H9 (cell line): ENCODE measurements at regions not wholly inside any gene's neighbourhood (a gene's known extent, or its start where the extent isn't known, plus 50 kb on each side); places are given as distances from the start of the nearest gene placed in this dataset.

Source experiments
- DNase-seq: peaks from one replicate; pipeline ENCODE4 v3.0.0-alpha.2; 2017
- H2AFZ ChIP-seq: one replicate; pipeline ENCODE4 v1.6.1; 2013; ENCODE audit warnings: mild to moderate bottlenecking, low read length, control low read depth, moderate library complexity
- H2AK5ac ChIP-seq: 2 replicates; pipeline ENCODE4 v1.6.1; 2013; ENCODE audit warnings: low read length, control low read depth, mixed read lengths; ENCODE audit not compliant: insufficient read length
- H2BK120ac ChIP-seq: one replicate; pipeline ENCODE4 v1.6.1; 2013; ENCODE audit warnings: low read depth, mild to moderate bottlenecking, low read length, control low read depth, inconsistent platforms; ENCODE audit not compliant: poor library complexity, severe bottlenecking
- H2BK12ac ChIP-seq: 2 replicates; pipeline ENCODE4 v1.6.1; 2013; ENCODE audit warnings: low read length, control low read depth, mixed read lengths, low read depth; ENCODE audit not compliant: insufficient read length
- H2BK15ac ChIP-seq: 2 replicates; pipeline ENCODE4 v1.6.1; 2013; ENCODE audit warnings: low read depth, low read length, control low read depth
- H2BK20ac ChIP-seq: one replicate; pipeline ENCODE4 v1.6.1; 2013; ENCODE audit warnings: low read depth, mild to moderate bottlenecking, low read length, control low read depth, inconsistent platforms; ENCODE audit not compliant: poor library complexity, severe bottlenecking
- H2BK5ac ChIP-seq: 2 replicates; pipeline ENCODE4 v1.6.1; 2013; ENCODE audit warnings: low read length, control low read depth, mixed read lengths; ENCODE audit not compliant: insufficient read length
- H3K14ac ChIP-seq: 2 replicates; pipeline ENCODE4 v1.6.1; 2013; ENCODE audit warnings: low read length, control low read depth; ENCODE audit not compliant: insufficient read depth
- H3K18ac ChIP-seq: 2 replicates; pipeline ENCODE4 v1.6.1; 2013; ENCODE audit warnings: low read depth, mild to moderate bottlenecking, mixed read lengths, low read length, control low read depth; ENCODE audit not compliant: insufficient read length
- H3K23ac ChIP-seq: 2 replicates; pipeline ENCODE4 v1.6.1; 2013; ENCODE audit warnings: low read length, control low read depth, mixed read lengths, low read depth; ENCODE audit not compliant: insufficient read length
- H3K23me2 ChIP-seq: 2 replicates; pipeline ENCODE4 v1.6.1; 2013; ENCODE audit warnings: low read depth, mild to moderate bottlenecking, mixed read lengths, low read length, control low read depth; ENCODE audit not compliant: insufficient read length, poor library complexity, severe bottlenecking
- H3K27ac ChIP-seq: 2 replicates; pipeline ENCODE4 v1.5.1; 2013; ENCODE audit warnings: low read length, control low read depth, mixed read lengths, low read depth; ENCODE audit not compliant: insufficient read length
- H3K27me3 ChIP-seq: 2 replicates; pipeline ENCODE4 v1.6.1; 2013; ENCODE audit warnings: low read length, control low read depth, inconsistent platforms; ENCODE audit not compliant: insufficient read depth
- H3K4ac ChIP-seq: 2 replicates; pipeline ENCODE4 v1.6.1; 2013; ENCODE audit warnings: low read depth, mild to moderate bottlenecking, control low read depth, inconsistent platforms, low read length, moderate library complexity
- H3K4me1 ChIP-seq: 2 replicates; pipeline ENCODE4 v1.6.1; 2013; ENCODE audit warnings: low read length, control low read depth, inconsistent platforms; ENCODE audit not compliant: insufficient read depth
- H3K4me2 ChIP-seq: 2 replicates; pipeline ENCODE4 v1.6.1; 2013; ENCODE audit warnings: low read length, control low read depth, mixed read lengths; ENCODE audit not compliant: insufficient read length, insufficient read depth
- H3K56ac ChIP-seq: 2 replicates; pipeline ENCODE4 v1.6.1; 2013; ENCODE audit warnings: low read depth, mild to moderate bottlenecking, mixed read lengths, low read length, control low read depth; ENCODE audit not compliant: insufficient read length
- H3K79me1 ChIP-seq: 2 replicates; pipeline ENCODE4 v1.6.1; 2013; ENCODE audit warnings: low read depth, mild to moderate bottlenecking, moderate library complexity, low read length, control low read depth, inconsistent platforms; ENCODE audit not compliant: insufficient read depth, poor library complexity, severe bottlenecking
- H3K79me2 ChIP-seq: 2 replicates; pipeline ENCODE4 v1.6.1; 2013; ENCODE audit warnings: low read length, control low read depth, inconsistent platforms; ENCODE audit not compliant: insufficient read depth
- H3K9ac ChIP-seq: 2 replicates; pipeline ENCODE4 v1.6.1; 2013; ENCODE audit warnings: low read length, control low read depth, mixed read lengths; ENCODE audit not compliant: insufficient read length; ENCODE audit errors: extremely low read depth
- H3K9me3 ChIP-seq: one replicate; pipeline ENCODE4 v1.6.1; 2013; ENCODE audit warnings: low read depth, low read length, inconsistent platforms; ENCODE audit not compliant: control insufficient read depth
- H3T11ph ChIP-seq: one replicate; pipeline ENCODE4 v1.6.1; 2013; ENCODE audit warnings: mild to moderate bottlenecking, low read length, control low read depth, inconsistent platforms
- H4K20me1 ChIP-seq: one replicate; pipeline ENCODE4 v1.6.1; 2013; ENCODE audit not compliant: control insufficient read depth, insufficient read length, insufficient read depth
- H4K5ac ChIP-seq: 2 replicates; pipeline ENCODE4 v1.6.1; 2013; ENCODE audit warnings: low read depth, mild to moderate bottlenecking, mixed read lengths, low read length, control low read depth; ENCODE audit not compliant: insufficient read length
- H4K8ac ChIP-seq: replicated peaks from 2 replicates; pipeline ENCODE4 v1.6.1; 2013; ENCODE audit warnings: low read length, control low read depth, mixed read lengths, low read depth; ENCODE audit not compliant: insufficient read length
- H4K91ac ChIP-seq: 2 replicates; pipeline ENCODE4 v1.6.1; 2013; ENCODE audit warnings: low read depth, mild to moderate bottlenecking, moderate library complexity, mixed read lengths, low read length, control low read depth; ENCODE audit not compliant: insufficient read length
- H3K27ac Mint-ChIP-seq, 3 experiments: 2 replicates in 2 of 3; 3 replicates in 1 of 3; pipeline ENCODE4 v1.8.0; 2020 to 2021; ENCODE audit warnings: mixed read lengths in 3 of 3, mild to moderate bottlenecking in 1 of 3, moderate library complexity in 1 of 3
- H3K27me3 Mint-ChIP-seq: 2 replicates; pipeline ENCODE4 v1.8.0; 2021; ENCODE audit warnings: low read depth, mild to moderate bottlenecking, moderate library complexity, mixed read lengths
- H3K36me3 Mint-ChIP-seq, 3 experiments: 2 replicates in 2 of 3; 3 replicates in 1 of 3; pipeline ENCODE4 v1.8.0; 2020 to 2021; ENCODE audit warnings: low read depth in 3 of 3, mixed read lengths in 3 of 3; ENCODE audit not compliant: insufficient read depth in 1 of 3
- H3K4me1 Mint-ChIP-seq, 2 experiments: 2 replicates each; pipeline ENCODE4 v1.8.0; 2020; ENCODE audit warnings: mixed read lengths in 2 of 2
- H3K4me3 Mint-ChIP-seq, 2 experiments: 2 replicates in 1 of 2; 3 replicates in 1 of 2; pipeline ENCODE4 v1.8.0; 2020 to 2021; ENCODE audit warnings: mild to moderate bottlenecking in 2 of 2, mixed read lengths in 2 of 2, moderate library complexity in 1 of 2
- H3K9me3 Mint-ChIP-seq, 2 experiments: 2 replicates in 1 of 2; 3 replicates in 1 of 2; pipeline ENCODE4 v1.8.0; 2020; ENCODE audit warnings: mild to moderate bottlenecking in 2 of 2, mixed read lengths in 2 of 2, moderate library complexity in 1 of 2
- CTCF ChIP-seq: fragments of 200-600 bp; sonication (generic); conservative IDR thresholded peaks from 3 replicates; pipeline ENCODE4 v1.8.0; 2021; ENCODE audit warnings: antibody characterized with exemption, mild to moderate bottlenecking
- WGBS: extraction: QIAGEN DNeasy Blood & Tissue Kit; methylation state at CpG from one replicate; pipeline ENCODE4 v1.1.7; 2013; ENCODE audit warnings: missing lambda C conversion rate, low lambda C conversion rate, mixed read lengths; ENCODE audit not compliant: insufficient read length; ENCODE audit errors: extremely low coverage; 5-methylcytosine and 5-hydroxymethylcytosine counted together

GRCh38 chr2:53477517-53477916 lies 290.1 kb upstream of the CHAC2 start:
- Histone ChIP-seq H3K18ac (no peak overlapping the region), H3K23me2 (no peaks in the 10 kb centered on the region), H3K79me1 (no peaks in the 10 kb centered on the region), H4K91ac (no peak overlapping the region), H4K5ac (no peak overlapping the region), H2BK15ac (no peak overlapping the region), H4K8ac (no peak overlapping the region), H3K9ac (no peak overlapping the region), H2BK5ac (no peak overlapping the region), H3K9me3 (no peaks in the 10 kb centered on the region), H3T11ph (no peak overlapping the region), H3K56ac (no peak overlapping the region), H3K27me3 (no peaks in the 10 kb centered on the region), H3K4me1 (no peaks in the 10 kb centered on the region), H2AFZ (no peak overlapping the region), H3K23ac (no peak overlapping the region), H3K79me2 (no peaks in the 10 kb centered on the region), H2BK120ac (no peak overlapping the region), H2BK12ac (no peak overlapping the region), H3K14ac (no peak overlapping the region), H2AK5ac (no peak overlapping the region), H2BK20ac (no peak overlapping the region), H3K4ac (no peak overlapping the region), H3K27ac (no peak overlapping the region), H3K4me2 (no peak overlapping the region), H4K20me1 (no peaks in the 10 kb centered on the region)
- no peak for DNase-seq
- Mint-ChIP-seq H3K9me3 (peaks cover 0 to 5% of the 10 kb centered on the region in 2 experiments; a peak in 1 of 5 replicates), H3K27ac (no peak overlapping the region), H3K4me1 (no peaks in the 10 kb centered on the region; a peak in 1 of 4 replicates), H3K36me3 (no peaks in the 10 kb centered on the region; a peak in 1 of 7 replicates), H3K4me3 (no peak overlapping the region), H3K27me3 (no peaks in the 10 kb centered on the region)
- WGBS: no CpG with 5 or more reads among the region's 1 CpG
- no peak for TF ChIP-seq CTCF
